Right renal pelvis (tissue), 4 donors: ENCODE measurements at regions not wholly inside any gene's neighbourhood (a gene's known extent, or its start where the extent isn't known, plus 50 kb on each side); places are given as distances from the start of the nearest gene placed in this dataset.

ENCODE experiments used
- DNase-seq, 4 donors: peaks; one replicate each; pipeline ENCODE4 v3.0.0-alpha.2; 2013; ENCODE audit warnings: low read depth in 4 of 4, low spot score in 3 of 4, missing footprints in 1 of 4

GRCh38 chr22:49128874-49129273, 698.8 kb downstream of the BRD1 start:
- no peak for DNase-seq

DNA sequence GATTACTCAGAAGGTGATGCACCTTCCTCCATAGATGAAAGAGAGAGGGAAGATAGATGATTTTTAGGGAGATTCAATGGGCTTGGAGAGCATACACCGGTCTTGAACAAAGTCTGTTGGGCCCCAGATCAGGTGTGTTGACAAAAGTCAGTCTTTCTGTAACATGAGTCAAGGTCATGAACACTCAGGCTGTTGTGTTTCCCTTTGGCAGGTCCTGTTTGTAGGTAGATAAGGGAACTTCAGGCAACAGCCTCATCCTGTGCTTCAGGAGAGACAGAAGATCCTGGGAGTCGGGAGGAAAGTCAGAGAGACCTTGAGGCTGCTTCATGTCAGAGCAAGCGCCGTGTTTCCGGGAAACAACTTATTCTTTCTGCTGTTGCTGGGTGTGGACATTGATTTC, 703.1 kb downstream of the BRD1 start:
- no peak for DNase-seq

DNA sequence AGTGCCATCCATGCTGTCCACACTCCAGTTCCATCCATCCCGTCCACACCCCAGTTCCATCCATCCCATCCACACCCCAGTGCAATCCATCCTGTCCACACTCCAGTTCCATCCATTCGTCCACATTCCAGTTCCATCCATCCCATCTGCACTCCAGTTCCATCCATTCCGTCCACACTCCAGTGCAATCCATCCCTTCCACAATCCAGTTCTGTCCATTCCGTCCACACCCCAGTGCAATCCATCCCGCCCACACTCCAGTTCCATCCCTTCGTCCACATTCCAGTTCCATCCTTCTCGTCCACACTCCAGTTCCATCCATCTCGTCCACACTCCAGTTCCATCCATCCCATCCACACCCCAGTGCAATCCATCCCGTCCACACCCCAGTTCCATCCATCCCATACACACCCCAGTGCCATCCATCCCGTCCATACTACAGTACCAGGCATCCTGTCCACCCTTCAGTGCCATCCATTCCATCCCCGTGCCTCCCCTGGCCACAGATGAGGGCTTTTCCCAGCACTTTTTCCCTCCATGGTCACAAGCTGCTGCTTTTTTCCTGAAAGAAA, 704.0 kb downstream of the BRD1 start:
- DNase-seq, result no peak

- DNase-seq, result no peak
Observed at GRCh38 chr22:49119551-49119952, 708.1 kb downstream of the BRD1 start.

DNA sequence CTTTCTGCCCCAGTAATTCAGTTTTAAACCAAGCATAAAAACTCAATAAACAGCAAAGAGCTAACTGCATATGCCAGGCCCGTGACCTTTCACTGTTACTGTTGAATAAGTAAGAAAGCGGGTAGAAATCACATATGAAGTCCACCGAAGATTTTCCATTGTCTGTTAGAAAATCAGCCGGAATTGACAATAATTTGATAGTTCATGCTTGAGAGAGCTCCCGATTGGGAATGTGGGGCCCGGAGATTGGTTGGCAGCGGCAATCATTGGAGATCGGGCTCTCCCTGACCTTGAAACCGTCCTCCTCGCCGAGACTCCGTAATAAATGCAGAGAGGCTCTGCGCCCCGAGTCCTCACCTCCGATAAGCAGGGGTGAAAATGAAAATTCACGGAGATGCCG, 709.6 kb downstream of the BRD1 start:
- no peak for DNase-seq

DNA sequence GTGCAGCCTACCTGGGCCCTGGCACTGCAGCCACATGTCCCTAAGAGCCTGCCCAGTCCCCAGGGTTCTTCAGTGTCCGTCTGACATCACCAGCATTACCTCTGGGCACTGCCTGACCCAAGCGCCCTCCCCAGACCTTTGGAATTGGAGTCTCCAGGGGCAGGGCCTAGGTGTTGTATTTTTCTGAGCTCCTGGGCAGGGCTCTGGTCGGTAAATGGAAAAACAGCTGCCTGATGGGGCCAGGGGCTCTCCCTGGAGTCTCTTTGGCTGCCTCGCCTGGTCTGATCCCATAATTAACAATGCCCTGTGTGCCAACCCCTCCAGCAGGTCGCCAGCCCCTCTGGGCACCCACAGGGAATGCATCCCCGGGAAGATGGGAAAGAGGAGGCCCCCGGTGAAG, 710.2 kb downstream of the BRD1 start:
- no peak for DNase-seq

- DNase-seq, result no peak
Observed at GRCh38 chr22:49116486-49117120, 711.1 kb downstream of the BRD1 start.

GRCh38 chr22:49116021-49116420, 711.7 kb downstream of the BRD1 start:
- no peak for DNase-seq

DNA sequence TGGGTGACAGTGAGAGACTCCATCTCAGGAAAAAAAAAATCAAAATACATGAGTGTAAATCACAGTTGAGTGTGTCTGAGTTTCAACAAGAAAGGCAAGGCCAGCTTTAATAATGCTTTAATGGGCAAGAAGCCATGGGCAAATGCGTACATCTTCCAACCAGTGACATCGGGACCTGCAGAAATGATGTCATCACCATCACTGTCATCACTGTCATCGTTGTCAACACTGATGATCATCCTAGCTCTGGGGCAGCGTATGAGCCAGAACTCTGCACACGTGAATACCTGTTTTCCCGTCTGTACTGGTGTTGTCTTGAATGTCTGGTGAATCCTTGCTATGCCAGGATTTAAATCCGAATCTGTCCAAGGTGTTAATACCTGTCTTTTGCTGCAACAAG, 712.5 kb downstream of the BRD1 start:
- DNase-seq, result no peak

DNA sequence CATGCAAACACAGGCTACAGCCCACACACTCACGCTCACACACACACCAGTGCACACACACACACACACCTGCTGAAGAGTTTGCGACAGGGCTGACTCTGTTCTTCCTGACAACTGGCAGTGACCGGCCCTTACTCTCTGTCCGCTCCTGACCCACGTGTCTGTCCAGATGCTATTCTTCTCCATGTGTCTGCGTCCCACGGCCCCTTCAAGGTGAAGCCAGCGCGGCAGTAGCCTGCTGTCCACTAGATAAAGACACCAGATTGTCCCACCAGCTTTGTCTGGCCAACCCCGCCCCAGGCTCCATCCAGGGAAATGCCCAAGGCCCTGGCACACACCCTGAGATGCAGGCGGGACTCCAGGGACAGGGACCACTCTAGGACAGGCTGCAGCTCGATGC, 713.9 kb downstream of the BRD1 start:
- no peak for DNase-seq

DNA sequence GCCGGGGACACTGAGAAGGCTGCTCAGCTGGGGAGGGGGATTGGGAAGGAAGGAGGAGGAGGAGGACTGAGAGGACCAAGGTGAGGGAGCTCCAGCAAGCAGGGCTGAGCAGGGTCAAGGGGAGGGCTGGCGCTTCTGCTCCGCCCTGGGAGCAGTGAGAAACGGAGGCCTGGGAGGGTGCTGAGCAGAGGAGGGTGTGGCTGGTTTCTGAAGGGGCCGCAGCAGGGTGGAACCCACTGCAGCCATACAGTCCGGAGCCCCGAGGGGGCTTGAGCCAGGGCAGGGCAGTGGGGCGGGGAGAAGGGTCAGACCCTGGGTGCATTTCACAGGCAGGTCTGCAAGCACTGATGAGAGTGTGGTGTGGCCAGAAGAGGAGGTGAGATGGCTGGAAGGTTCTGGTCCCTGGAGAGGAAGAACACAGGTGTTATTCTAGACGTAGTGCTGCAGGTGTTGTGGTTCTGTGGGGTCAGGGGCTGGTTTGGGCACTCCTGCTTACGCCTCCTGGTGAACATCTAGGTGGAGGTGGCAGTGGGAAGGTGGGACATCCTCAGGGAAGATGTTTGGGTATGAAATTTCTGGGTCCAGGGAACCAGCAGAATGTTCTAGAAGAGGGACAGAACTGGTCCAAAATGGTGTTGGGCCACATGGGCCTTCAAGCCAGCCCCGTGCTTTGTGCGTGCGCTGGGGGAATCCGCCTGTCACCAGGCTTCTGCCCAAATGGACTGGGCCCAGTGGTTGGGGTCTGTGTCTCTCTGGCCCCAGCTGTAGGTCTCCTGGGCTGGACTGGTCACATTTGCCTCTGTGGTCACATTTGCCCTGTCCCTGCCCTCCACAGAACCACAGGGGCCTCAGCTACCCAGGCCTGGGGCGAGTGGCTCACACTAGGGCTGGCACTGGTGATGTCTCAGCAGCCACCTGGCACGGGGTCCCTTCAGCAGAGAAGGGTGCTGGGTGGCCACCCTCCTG, 714.7 kb downstream of the BRD1 start:
- no peak for DNase-seq

DNA sequence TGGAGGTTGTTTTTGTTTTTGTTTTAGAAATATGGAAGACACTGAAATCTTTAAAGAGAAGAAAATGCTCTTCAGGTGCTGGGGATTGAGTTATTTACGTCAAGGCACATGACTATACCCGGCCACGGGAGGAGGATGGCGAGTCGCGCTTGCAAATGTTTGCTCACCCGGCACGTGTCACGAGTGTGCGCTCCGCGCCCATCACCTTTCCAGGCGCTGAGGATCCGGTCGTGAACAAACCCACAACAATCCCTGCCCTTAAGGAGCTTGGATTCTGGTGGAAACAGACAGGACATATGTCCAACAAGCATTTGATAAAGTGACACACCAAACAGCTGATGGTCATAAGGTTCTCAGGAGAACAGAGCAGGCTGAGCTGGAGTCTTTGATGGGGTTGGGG, 715.5 kb downstream of the BRD1 start:
- no peak for DNase-seq

DNA sequence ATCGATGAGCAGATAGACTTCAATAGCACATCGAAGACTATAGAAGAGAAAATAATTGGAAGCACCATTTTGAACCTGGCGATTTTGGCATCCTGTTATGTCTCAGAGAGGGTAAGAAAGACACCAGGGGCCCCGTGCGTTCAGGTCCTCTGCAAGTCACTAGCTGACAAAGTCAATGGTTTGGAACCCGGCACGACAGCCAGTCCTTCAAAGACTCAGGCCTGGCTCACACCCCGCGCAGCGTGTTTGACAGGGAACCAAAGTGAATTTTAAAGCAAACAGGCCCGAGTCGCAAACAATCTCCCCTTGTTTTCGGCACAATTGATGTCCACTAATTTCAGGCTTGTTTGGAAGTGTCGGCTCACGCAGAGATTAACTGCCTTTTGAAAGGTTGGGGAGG, 716.6 kb downstream of the BRD1 start:
- DNase-seq, result no peak

GRCh38 chr22:49108636-49109315, 718.9 kb downstream of the BRD1 start:
- no peak for DNase-seq

DNA sequence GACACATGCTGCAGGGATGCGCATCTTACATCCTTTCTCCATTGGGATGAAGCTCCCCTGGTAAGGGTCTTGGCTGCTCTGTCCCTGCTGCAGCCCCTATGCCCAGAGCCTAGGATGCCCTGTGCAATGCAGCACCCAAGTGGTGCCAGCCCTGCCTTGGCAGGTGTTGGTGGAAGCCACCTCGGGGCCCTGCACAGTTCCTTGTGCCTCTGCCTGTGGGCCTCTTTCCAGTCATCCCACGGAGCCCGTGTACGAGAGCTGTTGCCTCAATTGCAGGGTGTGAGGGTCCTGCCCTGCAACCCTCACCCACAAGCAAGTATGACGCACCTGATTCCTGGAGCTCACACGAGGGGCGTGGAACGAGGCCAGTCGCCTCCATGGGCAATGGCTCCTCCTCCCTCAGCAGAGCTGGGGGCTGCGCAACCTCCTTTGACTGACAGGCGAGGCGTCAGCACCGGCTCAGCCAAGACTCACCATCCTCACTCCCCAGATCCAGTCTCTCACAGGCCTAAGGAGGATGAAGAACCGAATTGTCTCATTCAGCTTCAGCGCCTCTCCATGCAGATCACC, 719.6 kb downstream of the BRD1 start:
- no peak for DNase-seq

GRCh38 chr22:49107561-49107960, 720.1 kb downstream of the BRD1 start:
- DNase-seq, result no peak

- DNase-seq, result no peak
Observed at GRCh38 chr22:49106842-49107152, 720.9 kb downstream of the BRD1 start.

DNA sequence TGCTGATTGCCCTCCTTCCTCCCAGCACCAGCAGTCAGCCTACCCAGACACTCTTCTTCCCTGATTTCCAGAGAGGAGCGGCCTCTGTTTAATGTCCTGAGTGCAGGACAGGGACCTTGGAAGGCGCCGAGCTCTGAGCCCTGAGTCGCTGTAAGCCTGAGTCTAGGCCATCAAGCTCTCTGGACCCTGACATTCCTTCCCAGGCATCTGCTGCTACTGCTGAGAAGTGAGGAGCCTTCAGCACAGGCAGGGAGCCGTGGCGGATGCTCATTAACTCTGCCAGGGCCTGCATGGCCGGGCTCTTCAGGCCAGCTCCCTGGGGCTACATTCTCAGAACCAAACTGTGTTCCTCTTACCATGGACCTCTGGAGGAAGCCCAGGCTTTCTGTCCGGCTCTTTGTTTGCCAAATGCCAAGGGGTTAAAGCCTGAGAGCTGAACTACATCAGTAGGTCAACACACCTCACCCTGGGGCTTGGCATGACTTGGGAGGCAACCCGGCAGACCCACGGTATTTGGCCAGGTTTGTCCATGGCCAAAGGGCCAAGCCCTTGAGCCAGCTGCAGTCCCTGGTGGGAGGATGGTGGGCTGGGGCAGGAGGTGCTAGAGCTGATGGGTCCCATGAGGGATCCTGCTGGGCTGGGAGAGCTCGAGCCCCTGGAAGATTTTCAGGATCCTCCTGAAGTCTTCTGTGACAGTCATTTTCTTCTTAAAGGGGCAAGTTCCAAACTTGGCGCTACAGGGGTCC, 721.4 kb downstream of the BRD1 start:
- DNase-seq, result peak in 2 of 4 donors; percentile 26 to 31

- no peak for DNase-seq
Observed at GRCh38 chr22:49104434-49104833, 723.2 kb downstream of the BRD1 start.

- no peak for DNase-seq
Observed at GRCh38 chr22:49103314-49104059, 724.2 kb downstream of the BRD1 start.
